Activated T-helper 2 cell treated with anti-CD3 and anti-CD28 coated beads, Interferon-gamma antibody, Interleukin-2, Interleukin-4, amounts not matched to agents 10 μg/mL and 5 μg/mL and 100 μg/mL, durations not matched to agents 14 hours and 24 hours and 36 hours (primary cell): ENCODE measurements at regions not wholly inside any gene's neighbourhood (a gene's known extent, or its start where the extent isn't known, plus 50 kb on each side); places are given as distances from the start of the nearest gene placed in this dataset.

Experiments used
- DNase-seq: peaks from one replicate; pipeline ENCODE4 v3.0.0; 2021; ENCODE audit warnings: low spot score
- H3K27ac Mint-ChIP-seq: one replicate; pipeline ENCODE4 v1.8.0; 2021; ENCODE audit warnings: mixed read lengths
- H3K27me3 Mint-ChIP-seq: one replicate; pipeline ENCODE4 v1.8.0; 2021; ENCODE audit warnings: low read depth, mixed read lengths
- H3K36me3 Mint-ChIP-seq: one replicate; pipeline ENCODE4 v1.8.0; 2021; ENCODE audit warnings: low read depth, mixed read lengths
- H3K4me1 Mint-ChIP-seq: one replicate; pipeline ENCODE4 v1.8.0; 2021; ENCODE audit warnings: low read depth, mixed read lengths
- H3K4me3 Mint-ChIP-seq: one replicate; pipeline ENCODE4 v1.8.0; 2021; ENCODE audit warnings: low read depth, mild to moderate bottlenecking, moderate library complexity, mixed read lengths
- H3K9me3 Mint-ChIP-seq: one replicate; pipeline ENCODE4 v1.8.0; 2021; ENCODE audit warnings: mixed read lengths
- intact Hi-C: fragments of 100-400 bp; cut with micrococcal nuclease; formaldehyde crosslinking; loops from one replicate; pipeline ENCODE4 v1.15.1; 2023

DNA sequence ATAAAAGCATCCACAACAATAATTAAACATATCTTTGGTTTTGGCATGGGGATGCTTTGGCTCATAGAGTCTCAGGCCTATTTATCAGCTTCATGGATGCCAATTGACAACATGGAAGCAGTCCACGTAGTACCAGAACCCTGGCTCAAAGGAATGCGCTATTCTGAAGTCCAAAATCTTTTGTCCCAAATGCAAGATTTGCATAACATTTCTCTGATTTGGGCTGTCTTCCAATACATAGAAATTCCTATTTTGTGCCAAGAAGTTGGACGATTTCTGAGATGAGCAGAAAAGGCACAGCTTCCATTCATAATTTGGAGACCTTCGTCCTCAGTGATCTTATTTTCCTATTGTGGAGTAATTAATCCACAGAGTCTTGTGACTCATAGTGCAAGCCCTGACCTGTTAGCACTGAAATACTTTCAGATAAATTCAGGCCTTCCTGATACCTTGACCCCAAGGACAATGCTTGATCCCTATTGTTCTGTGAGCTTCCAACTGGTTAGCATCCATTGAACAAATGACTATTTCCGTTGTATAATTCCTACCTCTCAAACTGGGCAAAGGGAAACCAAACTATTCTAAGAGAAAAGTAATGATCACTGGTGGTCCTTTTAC is 78.4 kb upstream of the CDH11 start:
- Mint-ChIP-seq H3K9me3 (peaks cover 31% of the 10 kb centered on the region), H3K36me3 (no peaks in the 10 kb centered on the region), H3K27ac (no peak overlapping the region), H3K4me1 (no peaks in the 10 kb centered on the region), H3K4me3 (no peak overlapping the region), H3K27me3 (no peaks in the 10 kb centered on the region)
- no peak for DNase-seq
- intact Hi-C loops, result no loop called here

GRCh38 chr16:65196420-65197075 is 74.7 kb upstream of the CDH11 start:
- no peaks in the 10 kb centered on the region for H3K27me3 Mint-ChIP-seq
- H3K4me1 Mint-ChIP-seq, result no peaks in the 10 kb centered on the region
- no peak overlapping the region for H3K4me3 Mint-ChIP-seq
- peaks cover 22% of the 10 kb centered on the region for H3K9me3 Mint-ChIP-seq
- no peaks in the 10 kb centered on the region for H3K36me3 Mint-ChIP-seq
- no peak overlapping the region for H3K27ac Mint-ChIP-seq
- intact Hi-C loops, result no loop called here
- DNase-seq, result no peak

- Mint-ChIP-seq H3K4me1 (no peaks in the 10 kb centered on the region), H3K9me3 (peaks cover 22% of the 10 kb centered on the region), H3K36me3 (no peaks in the 10 kb centered on the region), H3K27me3 (no peaks in the 10 kb centered on the region), H3K4me3 (no peak overlapping the region), H3K27ac (no peak overlapping the region)
- intact Hi-C loops, result no loop called here
- no peak for DNase-seq
These were observed 74.1 kb upstream of the CDH11 start for GRCh38 chr16:65195998-65196397.

DNA sequence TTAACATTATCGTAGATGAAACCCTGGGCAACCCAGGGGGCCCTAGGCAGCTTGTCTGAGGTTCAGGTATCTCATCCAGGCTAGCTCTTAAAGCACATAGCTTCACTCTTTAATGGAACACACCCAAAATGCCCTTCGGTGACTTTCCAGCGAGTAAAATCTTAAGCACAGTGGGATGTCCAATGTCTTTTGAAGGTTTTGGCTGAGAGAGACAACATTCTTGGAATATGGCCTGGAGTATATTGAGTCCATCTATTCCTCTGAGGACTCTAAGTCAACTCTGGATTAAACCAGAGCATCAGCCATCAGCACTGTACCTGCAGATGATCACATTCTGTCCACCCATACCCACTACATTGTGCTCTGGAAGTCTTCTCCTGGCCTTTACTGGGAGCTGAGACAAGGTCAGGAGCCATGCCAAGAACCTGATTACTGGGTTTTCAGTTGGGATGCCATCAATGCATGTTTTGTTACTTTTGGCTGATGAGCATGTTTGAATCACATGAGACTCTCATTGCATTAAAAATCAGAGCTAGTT is 63.4 kb upstream of the CDH11 start:
- Mint-ChIP-seq H3K36me3 (no peaks in the 10 kb centered on the region), H3K27ac (no peak overlapping the region), H3K9me3 (peaks cover 8% of the 10 kb centered on the region), H3K27me3 (no peaks in the 10 kb centered on the region), H3K4me3 (no peak overlapping the region), H3K4me1 (no peaks in the 10 kb centered on the region)
- intact Hi-C loops, result no loop called here
- DNase-seq, result no peak

- Mint-ChIP-seq H3K9me3 (peaks cover 4% of the 10 kb centered on the region), H3K4me1 (no peaks in the 10 kb centered on the region), H3K27ac (no peak overlapping the region), H3K4me3 (no peak overlapping the region), H3K27me3 (no peaks in the 10 kb centered on the region), H3K36me3 (no peaks in the 10 kb centered on the region)
- intact Hi-C loops, result no loop called here
- no peak for DNase-seq
These were observed 59.3 kb upstream of the CDH11 start for GRCh38 chr16:65181071-65181561.

- Mint-ChIP-seq H3K9me3 (peaks cover 8% of the 10 kb centered on the region), H3K4me3 (no peak overlapping the region), H3K27me3 (no peaks in the 10 kb centered on the region), H3K27ac (no peak overlapping the region), H3K4me1 (no peaks in the 10 kb centered on the region), H3K36me3 (no peaks in the 10 kb centered on the region)
- intact Hi-C loops, result no loop called here
- no peak for DNase-seq
These were observed 56.3 kb upstream of the CDH11 start for GRCh38 chr16:65178151-65178550.

DNA sequence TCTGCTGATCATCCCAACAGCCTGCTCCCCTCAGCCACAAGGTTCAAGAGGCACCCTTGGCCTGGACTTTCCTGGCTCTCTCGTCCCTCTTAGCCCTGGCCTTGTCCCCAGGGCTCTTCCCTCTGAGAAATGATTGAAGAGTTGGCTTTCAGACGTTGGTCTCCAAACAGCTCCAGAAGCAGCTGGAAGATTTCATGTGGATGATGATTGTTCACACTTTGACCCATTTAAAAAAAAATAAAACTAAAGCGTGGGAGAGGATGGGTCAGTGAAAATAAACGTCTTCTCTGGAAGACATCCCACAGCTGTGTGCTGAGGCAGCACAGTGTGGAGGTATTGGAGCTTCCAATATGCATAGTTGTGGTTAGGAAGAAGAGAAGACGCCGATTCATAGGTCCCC is 54.7 kb upstream of the CDH11 start:
- H3K4me3 Mint-ChIP-seq, result no peak overlapping the region
- H3K27ac Mint-ChIP-seq, result no peak overlapping the region
- H3K9me3 Mint-ChIP-seq, result peaks cover 4% of the 10 kb centered on the region
- H3K27me3 Mint-ChIP-seq, result no peaks in the 10 kb centered on the region
- intact Hi-C loops, result no loop called here
- no peaks in the 10 kb centered on the region for H3K36me3 Mint-ChIP-seq
- no peaks in the 10 kb centered on the region for H3K4me1 Mint-ChIP-seq
- no peak for DNase-seq

DNA sequence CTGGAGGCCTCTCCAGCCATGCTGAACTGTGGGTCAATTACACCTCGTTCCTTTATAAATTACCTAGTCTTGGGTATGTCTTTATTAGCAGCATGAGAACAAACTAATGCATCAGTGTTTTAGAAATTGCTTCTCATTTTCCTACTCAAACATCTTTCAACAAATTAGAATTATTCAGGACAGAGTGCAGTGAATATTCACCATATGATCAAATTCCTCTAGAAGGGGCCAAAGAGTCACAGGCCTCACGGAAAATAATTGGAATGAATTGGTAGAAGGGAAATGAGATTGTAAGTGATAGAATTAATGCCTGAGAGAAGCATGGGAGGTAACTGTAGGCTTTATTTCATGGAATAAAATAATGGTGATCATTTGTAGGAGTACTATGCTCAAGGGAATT is 50.5 kb upstream of the CDH11 start:
- Mint-ChIP-seq H3K27ac (no peak overlapping the region), H3K9me3 (peaks cover 9% of the 10 kb centered on the region), H3K36me3 (no peaks in the 10 kb centered on the region), H3K27me3 (no peaks in the 10 kb centered on the region), H3K4me3 (no peak overlapping the region), H3K4me1 (no peaks in the 10 kb centered on the region)
- intact Hi-C loops, result no loop called here
- DNase-seq, result no peak
